NCI-H187 treated with DMSO at 0.1 percent for 48 hours (cell line): ENCODE measurements at regions not wholly inside any gene's neighbourhood (a gene's known extent, or its start where the extent isn't known, plus 50 kb on each side); places are given as distances from the start of the nearest gene placed in this dataset.
"Not testable (repeated sequence)": the region's sequence is repeated elsewhere in the genome, so short reads cannot be mapped to it uniquely, and the experiment has no call there.

ENCODE experiments used
- DNase-seq: peaks from one replicate; lab custom pipeline; 2025; lab: John Stamatoyannopoulos, UW

DNA sequence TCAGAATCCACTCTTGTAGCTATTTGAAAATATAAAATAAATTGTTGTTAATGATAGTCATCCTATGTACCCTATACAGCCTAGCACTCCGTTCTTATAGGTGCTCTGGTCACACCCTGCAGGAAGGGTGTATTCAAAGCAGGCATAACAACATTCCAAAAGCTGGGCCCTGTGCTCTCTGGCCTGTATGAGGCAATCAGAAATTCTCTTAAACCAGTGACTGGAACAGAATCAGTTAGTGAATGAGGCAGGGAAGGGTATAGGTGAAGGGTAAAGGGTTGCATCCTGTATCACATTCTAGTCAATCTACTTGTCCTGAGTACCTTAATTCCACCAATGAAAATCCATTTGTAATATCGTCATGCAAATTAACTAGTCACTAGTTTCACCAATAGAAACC, 154.5 kb upstream of the ZNF217 start:
- no peak for DNase-seq

DNA sequence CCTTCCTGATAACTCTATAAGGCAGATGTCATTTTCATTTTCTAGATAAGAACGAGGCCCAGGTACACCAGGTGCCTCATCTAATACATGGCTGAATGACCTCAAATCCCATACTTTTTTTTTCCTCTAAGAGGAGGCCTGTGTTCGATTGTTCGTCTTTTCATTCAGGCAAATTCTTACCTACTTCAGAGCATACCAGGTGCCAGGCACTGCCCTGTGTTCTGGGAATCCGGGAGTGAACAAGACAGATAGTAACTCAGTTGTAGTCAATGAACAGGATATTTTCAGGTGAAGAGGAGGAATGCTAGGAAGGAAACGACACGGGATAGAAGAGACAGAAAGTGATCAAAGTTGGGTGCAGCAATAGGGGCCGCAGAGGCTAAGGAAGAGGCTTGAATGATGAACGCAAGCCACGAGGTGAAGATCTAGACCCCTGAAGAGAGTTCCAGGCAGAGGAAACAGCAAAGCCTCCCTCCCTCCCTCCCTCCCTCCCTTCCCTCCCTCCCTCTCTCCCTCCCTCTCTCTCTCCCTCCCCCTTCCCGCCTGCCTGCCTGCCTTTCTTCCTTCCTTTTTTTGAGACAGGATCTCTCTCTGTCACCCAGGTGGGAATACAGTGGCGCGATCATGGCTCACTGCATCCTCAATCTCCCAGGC, 150.1 kb upstream of the ZNF217 start:
- DNase-seq, result no peak

DNA sequence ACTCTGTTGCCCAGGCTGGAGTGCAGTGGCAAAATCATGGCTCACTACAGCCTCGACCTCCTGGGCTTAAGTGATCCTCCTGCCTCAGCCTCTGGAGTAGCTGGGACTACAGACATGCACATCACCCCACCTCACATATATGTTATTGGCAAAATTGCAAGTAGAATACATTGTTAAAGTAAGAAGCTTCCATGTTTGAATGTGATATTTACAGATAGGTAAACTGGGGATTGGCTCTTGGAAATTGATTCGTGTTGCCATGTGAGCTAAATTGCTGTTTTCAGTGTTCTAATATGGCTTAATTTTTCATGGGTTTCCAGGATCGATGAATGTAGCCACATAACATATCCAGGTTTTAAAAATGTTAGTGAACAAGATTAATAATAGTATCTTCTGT, 149.0 kb upstream of the ZNF217 start:
- no peak for DNase-seq

DNA sequence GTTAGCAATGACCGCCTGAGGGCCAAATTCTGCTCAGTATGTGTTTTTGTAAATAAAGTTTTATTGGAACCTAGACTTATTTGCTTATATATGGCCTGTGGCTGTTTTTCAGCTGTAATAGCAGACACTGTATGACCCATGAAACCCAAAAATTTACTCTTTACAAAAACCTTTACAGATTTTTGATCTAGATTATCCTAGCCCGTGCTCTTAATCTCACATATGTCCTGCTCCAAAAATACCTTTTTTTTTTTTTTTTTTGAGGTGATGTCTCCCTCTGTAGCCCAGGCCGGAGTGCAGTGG, 148.0 kb upstream of the ZNF217 start:
- no peak for DNase-seq

DNA sequence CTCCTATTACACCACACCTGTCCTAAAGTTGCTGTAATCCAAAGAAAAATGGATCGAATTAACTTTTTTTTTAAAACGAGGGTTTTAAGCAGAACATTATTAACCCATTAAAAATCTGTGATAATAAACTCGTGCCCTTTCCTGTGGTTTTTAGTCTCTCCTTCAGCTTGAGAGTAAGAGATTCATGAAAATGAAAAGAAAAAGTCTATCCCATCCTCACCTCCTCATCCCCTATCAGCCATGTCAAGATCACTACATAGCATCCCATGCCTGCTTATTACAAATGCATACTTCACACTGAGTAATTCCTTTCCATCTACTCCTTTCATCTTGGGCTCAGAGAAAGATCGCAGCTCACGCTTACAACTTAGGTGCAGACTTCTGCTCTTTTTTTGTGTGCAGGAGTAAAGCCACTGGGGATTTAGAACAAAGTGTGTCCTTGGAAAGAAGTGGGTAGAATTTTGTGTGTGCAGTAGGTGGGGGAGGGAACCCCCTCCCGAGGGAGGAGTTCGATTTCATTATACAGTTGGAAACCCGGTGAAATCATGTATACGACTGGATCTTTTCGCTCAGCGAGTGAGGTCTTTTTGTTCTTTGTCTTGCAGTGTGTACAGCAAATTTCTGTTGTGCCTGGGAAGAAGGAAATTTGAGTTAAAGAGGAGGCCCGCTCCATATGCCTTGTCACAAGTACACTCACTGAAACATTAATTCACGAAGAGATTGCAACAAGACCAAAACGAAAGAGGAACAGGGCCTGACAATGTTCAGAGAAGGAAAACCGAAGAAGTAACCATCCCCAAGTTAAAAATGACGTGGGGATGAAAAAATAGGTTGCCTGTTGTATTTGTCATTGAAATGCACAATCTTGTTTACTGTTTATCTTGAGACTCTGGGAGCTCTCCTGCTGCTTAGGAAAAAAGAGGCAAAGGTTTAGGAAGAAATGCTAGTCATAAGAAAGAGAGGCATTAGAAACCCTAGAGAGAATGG, 146.5 kb upstream of the ZNF217 start:
- no peak for DNase-seq

DNA sequence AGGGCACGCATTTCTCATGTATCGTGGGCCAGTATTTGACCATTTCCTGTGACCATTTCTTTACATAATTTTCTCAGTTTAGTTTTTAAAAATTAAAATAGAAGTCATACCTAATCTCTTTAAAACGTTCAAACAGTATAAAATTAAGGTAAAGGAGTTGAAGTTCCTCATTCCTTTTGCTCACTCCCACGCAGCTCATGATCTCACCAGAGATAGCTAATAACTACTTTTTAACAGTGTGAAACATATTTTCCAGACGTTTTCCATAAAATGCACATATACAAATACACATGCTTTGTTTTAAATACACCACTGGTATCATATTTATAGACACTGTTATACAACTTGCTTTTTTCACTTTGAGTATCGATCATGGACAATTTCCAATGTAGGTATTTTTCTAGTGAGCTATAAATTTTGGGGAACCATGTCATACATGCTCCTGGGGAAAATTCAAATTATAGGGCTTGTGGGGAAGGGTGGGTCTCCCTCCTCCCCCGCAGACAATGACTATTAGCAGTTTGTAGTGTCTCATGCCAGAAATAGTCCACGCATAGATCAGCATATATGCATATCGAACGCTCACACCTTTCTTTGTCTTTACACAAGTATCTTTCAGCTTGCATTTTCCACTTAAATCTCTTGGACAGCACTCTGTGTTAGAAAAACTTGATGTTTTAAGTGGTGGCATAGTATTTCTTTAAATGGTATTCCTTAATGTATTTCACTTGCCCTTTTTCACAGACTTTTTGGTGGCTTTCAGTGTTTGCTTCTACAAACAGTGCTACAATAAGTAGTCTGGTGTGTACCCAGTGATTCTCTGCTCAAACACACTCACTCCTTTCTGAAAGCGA, 145.5 kb upstream of the ZNF217 start:
- no peak for DNase-seq

DNA sequence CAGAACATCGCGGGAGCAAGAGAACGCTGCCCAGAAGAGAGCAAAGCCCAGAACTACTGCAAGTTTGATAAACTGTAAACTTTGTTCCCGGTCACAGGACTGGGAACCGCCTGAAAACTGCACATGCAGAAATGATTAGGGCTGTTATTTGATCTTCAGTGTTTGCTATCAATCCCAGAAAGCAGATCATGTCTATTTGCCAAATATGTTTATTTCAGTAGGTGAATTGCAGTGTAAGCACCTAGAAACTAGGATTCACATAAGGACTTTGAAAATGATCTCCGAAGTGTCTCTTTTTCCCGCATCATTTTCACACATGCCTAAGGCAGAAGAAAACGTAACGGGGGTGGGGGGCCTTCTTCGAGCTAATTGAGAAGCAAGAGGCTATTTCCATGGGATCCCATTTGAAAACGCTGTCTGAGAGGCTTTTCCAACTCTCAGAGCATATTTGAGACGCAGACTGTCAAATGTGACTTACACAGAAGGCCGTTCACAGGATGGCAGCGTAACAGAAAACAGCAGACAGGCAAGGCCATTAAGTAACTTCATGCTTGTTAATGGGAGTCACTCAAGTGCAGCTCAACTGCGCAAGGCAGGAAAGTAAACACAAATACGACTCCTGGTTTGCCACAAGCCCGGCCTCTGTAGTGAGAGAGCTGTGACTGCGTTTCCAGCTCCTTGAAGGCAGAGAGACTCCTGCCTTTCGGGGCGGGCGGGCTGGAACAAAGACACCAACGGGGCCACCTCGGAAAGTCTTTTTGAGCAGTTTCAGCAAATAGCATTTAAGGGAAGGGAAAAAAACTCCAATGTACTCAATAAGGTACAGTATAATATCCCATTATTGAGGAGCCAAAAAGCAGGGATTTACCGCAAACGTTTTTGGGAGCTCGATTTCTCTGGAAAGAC, 144.7 kb upstream of the ZNF217 start:
- DNase-seq, result peak; percentile 87

DNA sequence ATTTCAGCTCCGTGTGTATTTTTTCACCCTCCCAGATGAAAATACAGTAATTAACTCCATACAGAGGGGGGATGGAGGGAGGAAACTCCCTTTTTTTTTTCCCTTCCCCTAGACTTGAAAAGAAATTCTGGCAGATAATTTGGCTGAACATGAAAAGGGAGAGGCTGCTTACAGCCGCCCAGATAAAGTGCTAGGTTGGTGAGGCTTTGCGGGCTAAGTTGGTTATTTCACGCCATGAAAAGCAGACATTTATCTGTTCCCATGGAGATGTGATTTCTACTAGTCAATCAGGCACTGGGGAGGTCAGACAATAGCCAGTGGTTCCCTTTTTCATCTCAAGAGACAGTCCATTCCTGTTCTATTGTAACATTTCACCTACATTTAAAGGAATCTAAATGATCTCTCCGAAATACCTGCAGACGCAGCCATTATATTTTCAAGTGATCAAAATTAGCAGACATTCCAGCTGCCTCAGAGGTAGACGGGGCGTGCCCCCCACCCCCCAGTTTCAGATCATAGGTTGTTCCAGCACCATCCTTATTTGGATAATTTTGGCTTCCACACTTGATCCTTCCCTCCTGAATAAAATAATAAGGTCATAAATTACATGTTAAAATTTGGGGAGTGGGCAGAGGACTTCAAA, 143.9 kb upstream of the ZNF217 start:
- DNase-seq, result no peak

DNA sequence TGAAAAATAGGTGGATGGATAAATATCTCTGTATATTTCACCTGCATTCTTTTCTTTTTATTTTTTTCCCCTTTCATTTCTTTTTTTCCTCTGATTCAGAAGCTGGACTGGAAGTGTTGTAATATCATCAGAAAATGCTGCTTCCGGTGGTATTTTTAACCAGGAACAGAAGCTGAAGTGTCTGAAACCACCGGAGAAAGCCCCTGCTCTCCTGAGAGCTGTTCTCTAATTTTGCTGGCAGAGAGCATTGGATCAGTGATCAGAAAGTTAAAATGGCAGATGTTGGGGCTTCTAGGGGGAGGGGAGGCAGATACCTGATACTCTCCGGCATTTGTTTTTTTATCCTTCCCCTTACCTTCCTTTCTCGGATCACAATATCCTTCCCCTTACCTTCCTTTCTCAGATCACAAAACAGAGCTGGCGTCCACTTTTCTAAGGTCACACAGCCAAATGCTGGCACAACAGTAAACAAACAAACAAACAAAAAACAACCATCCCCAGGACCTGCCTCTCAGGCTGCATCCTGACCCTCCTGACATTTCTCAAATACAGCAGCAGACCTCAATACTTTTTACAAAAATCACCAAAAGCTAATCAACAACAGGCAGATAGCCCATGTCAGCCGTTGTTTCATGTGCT, 143.2 kb upstream of the ZNF217 start:
- DNase-seq, result no peak

DNA sequence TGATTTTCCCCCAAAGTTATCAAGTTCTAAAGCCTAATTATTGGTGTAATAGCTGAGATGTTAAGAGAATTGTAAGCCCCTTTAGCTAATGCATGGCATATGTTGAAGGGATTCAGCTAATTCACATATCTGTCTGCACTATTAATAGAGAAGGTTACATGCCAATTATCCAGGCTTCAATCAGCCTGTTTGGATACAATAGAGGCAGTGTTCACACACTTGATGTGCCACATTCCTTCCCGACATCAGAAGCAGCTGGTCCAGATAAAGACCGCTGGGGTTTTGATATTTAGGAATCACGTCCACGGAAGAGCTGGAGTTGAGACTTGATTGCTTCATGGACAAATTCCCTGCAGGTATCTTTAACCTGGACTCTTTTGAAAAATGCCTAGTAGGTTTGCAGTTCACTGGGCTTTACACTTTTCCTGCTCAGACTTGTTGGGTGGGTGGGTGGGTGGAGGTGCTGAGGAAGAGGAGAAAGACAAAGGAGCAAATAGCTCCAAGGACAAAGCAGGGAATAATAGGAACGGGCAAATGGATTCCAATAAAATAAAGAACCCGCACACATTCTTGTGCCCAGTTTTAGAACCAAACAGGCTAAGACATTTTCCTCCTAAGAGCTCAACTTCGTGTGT, 142.6 kb upstream of the ZNF217 start:
- no peak for DNase-seq

DNA sequence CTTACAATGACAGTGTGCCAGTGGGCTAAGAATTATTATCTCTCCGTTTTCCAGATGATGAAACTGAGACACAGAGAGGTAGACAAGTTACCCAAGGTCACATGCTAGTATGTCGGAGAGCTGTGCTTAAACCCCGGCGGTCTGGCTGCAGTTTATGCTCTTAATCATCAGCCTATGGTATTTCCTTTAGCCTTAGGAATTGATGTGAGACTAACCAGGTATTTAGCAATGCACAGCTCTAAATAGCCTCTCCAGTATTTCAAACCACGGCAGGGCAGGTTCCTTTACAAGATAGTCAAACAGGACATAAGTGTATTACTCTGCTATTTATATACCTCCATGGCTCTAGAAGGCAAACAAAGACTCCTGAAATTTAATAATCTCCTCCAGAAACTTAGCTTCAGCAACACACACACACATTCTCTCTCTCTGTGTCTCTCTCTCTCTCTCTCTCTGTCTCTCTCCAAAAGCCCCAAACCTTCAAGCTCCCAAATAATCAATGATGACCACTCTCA, 142.0 kb upstream of the ZNF217 start:
- DNase-seq, result no peak

DNA sequence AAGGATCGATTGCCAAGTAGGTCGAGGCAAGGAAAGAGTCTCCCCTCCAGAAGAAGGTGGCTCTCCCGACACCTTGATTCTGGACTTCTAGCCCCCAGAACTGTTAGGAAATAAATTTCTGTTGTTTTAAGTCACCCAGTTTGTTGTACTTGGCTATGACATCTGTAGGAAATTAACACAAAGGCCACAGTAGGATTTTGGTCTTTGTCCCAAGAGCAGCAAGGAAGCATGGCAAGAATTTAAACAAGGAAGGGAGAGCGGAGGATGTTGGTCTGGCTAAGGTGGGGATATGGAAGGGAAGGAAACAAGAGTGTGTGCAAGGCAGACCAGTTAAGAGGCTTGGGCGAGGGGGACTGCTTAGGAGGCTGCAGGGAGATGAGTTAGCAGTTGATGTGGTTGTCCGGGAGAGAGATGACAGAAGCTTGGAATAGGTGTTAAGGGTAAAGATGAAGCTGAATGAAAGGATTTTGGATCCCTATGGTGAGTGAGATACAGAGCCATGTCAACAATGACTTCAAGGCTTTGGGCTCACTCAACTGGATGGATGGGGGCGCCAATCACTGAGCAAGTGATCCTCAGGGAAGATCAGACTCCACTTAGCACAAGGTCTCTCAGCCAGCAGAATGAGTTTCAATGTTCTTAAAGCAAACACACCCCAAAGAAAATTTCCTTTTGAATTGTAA, 140.5 kb upstream of the ZNF217 start:
- DNase-seq, result no peak

DNA sequence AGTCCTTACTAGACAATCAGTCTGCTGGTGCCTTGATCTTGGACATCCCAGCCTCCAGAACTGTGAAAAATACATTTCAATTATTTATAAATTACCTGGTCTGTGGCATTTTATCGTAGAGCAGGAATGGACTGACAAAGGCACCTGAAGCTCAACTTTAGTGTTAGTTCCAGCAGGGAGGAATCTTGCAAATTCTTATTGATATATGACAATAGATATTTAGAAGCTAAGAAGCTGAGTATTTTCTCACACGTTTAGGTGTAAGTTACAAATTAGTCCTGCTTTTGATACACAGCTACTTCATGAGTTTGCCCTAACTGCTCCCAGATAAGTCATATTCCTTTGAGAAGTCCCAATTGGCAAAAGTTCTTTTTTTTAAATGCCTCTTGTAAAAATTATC, 138.0 kb upstream of the ZNF217 start:
- no peak for DNase-seq

DNA sequence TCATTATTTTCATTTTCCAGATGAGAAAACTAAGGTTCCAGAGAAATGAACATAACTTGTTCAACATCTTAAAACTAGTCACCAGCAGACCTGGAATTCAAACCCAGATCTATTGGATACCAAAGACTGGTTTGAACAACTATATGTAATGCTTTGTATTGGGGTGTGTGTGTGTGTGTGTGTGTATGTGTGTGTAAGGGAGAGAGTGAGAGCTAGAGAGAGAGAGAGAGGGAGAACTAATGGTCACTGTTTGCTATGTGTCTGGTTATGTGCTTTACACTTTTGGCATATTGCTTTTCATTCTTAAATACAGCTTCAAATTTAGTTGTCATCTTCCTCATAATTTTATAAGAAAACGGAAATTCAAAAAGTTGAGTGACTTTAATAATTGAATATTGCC, 134.7 kb upstream of the ZNF217 start:
- no peak for DNase-seq

DNA sequence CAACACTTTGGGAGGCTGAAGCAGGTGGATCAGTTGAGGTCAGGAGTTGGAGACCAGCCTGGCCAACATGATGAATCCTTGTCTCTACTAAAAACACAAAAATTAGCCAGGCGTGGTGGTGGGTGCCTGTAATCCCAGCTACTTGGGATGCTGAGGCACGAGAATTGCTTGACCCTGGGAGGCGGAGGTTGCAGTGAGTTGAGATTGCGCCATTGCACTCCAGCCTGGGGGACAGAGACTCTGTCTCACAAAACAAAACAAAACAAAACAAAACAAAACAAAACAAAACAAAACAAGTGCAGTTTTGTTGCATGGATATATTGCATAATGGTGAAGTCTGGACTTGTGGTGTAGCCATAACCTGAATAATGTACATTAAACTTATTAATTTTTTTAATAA, 133.6 kb upstream of the ZNF217 start:
- not testable (repeated sequence) for DNase-seq

DNA sequence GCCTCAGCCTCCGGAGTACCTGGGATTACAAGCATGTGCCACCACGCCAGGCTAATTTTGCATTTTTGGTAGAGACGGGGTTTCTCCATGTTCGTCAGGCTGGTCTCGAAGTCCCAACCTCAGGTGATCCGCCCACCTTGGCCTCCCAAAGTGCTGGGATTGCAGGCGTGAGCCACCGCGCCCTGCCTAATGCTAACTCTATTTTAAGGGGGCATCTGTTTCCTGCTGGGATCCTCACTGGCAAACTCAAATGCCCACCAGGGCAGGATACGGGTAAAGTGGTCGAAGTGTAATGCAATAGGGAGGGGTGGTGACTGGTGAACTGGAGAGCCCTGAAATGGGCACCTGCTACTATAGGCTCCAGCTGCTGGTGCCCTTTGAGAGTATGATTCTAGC, 131.9 kb upstream of the ZNF217 start:
- no peak for DNase-seq

DNA sequence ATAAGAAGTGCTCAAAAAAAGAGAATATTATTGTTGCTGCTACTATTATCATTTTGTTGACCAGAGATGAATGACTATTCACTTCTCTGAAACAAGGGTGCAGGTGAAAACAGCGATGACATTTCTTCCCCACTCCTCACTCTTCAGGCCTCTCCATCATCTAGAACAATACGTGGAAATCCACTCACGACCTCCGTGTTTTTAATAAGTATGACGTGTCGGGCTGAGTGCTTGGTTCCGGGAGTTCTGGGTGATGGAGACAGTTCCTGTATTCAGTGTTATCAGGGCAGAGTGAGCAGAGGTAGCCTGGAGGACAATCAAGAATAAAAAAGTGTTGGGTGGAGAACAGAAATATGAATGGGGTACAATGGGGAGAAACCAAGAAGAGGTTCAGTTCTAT, 130.0 kb upstream of the ZNF217 start:
- DNase-seq, result no peak

DNA sequence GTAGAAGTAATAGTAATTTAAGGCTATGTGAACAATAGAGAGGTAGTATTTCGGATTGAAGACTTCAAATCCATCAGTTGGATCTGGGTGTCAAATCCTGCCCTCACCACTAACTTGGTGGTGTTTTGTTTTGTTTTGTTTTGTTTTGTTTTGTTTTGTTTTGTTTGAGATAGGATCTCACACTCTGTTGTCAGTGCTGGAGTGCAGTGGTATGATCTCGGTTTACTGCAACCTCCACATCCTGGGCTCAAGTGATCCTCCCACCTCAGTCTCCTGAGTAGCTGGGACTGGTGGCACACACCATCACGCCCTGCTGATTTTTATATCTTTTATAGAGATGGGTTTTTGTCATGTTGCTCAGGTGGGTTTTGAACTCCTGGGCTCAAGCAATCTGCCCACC, 129.4 kb upstream of the ZNF217 start:
- DNase-seq, result no peak

DNA sequence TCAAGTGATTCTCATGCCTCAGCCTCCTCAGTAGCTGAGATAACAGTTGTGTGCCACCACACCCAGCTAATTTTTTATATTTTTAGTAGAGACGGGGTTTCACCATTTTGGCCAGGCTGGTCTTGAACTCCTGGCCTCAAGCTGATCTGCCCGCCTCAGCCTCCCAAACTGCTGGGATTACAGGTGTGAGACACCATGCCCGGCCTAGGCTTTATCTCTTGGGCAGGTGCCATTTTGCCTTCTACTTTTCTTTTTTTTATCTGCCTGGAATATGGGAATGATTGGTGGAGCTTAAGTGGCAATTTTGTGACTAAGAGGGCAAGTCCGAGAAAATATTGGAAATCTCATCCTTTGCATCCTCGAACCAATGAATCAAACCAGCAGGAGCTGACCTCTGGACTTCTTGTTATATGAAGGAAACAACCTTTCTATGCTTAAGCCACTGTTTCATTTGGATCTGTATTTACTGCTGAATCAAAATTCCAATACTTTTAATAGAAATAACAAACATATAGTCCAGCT, 128.9 kb upstream of the ZNF217 start:
- no peak for DNase-seq
